HepG2 (cell line): ENCODE measurements at regions not wholly inside any gene's neighbourhood (a gene's known extent, or its start where the extent isn't known, plus 50 kb on each side); places are given as distances from the start of the nearest gene placed in this dataset.

Experiments
- ATAC-seq: fragments of 200-7000 bp; cut with Tn5 transposase; 3 replicates; pipeline ENCODE4 v1.9.1; 2020; ENCODE audit warnings: mild to moderate bottlenecking, moderate library complexity
- BruUV-seq: library from RNA; stranded (reverse); fragments of 400-500 nt; replicated peaks from 2 replicates; lab custom pipeline; 2021; lab: Mats Ljungman, UMichigan
- CTCF ChIA-PET: fragments of 300-600 bp; formaldehyde crosslinking; extraction: SDS; loops from one replicate; lab custom pipeline; 2021; ENCODE audit warnings: low total read pairs, inconsistent platforms, low intra/inter-chr PET ratio; lab: Yijun Ruan, JAX
- POLR2A ChIA-PET: fragments of 350-600 bp; sonication (Branson Sonifier 250); formaldehyde crosslinking; loops from one replicate; lab custom pipeline; 2020; ENCODE audit warnings: antibody characterized with exemption, inconsistent platforms; lab: Yijun Ruan, JAX
- DNase-seq: peaks from one replicate; pipeline ENCODE4 v3.0.0-alpha.2; 2015; ENCODE audit warnings: low spot score
- FAIRE-seq: peaks from 3 replicates; lab custom pipeline; 2011; peaks lifted over from hg19 to GRCh38; lab: Jason Lieb, UNC
- H2AFZ ChIP-seq: one replicate; pipeline ENCODE4 v1.6.1; 2011; ENCODE audit warnings: low read length, inconsistent platforms
- H3K27ac ChIP-seq: fragments of 300-600 bp; 3 replicates; pipeline ENCODE4 v1.8.0; 2011; ENCODE audit warnings: mixed run types, mild to moderate bottlenecking, mixed read lengths, low read length, inconsistent platforms; ENCODE audit not compliant: insufficient read depth; ENCODE audit errors: extremely low read length
- H3K27me3 ChIP-seq, 2 experiments: fragments of 200-600 bp in 1 of 2; 2 replicates in 1 of 2; 3 replicates in 1 of 2; pipeline versions ENCODE4 v1.6.0 to v1.8.0; 2011; ENCODE audit warnings: low read length in 2 of 2, mild to moderate bottlenecking in 2 of 2, moderate library complexity in 2 of 2, inconsistent platforms in 1 of 2; ENCODE audit not compliant: insufficient read depth in 2 of 2, control insufficient read depth in 1 of 2
- H3K36me3 ChIP-seq, 2 experiments: fragments of 200-600 bp in 1 of 2; replicated peaks in 1 of 2; 2 replicates in 1 of 2; 3 replicates in 1 of 2; pipeline versions ENCODE4 v1.5.1 to v1.8.0; 2011; ENCODE audit warnings: low read length in 2 of 2, inconsistent platforms in 1 of 2; ENCODE audit not compliant: insufficient read depth in 2 of 2, control insufficient read depth in 1 of 2
- H3K4me1 ChIP-seq: 2 replicates; pipeline ENCODE4 v1.5.1; 2012; ENCODE audit warnings: low read length, inconsistent platforms; ENCODE audit not compliant: insufficient read depth
- H3K4me2 ChIP-seq: 2 replicates; pipeline ENCODE4 v1.6.0; 2011; ENCODE audit warnings: low read depth, low read length, inconsistent platforms
- H3K4me3 ChIP-seq, 3 experiments: fragments of 200-600 bp in 1 of 3; sonication (generic), shearing (Covaris generic) in 1 of 3; replicated peaks in 1 of 3; 2 replicates each; pipeline ENCODE4 v1.5.1; 2011 to 2016; ENCODE audit warnings: low read length in 3 of 3, inconsistent platforms in 2 of 3, low read depth in 2 of 3, mild to moderate bottlenecking in 2 of 3, control low read depth in 1 of 3, mixed read lengths in 1 of 3; ENCODE audit not compliant: insufficient read depth in 1 of 3
- H3K79me2 ChIP-seq: one replicate; pipeline ENCODE4 v1.6.1; 2011; ENCODE audit warnings: low read length, inconsistent platforms; ENCODE audit not compliant: insufficient read depth
- H3K9ac ChIP-seq: 2 replicates; pipeline ENCODE4 v1.6.0; 2011; ENCODE audit warnings: mild to moderate bottlenecking, low read depth, low read length, inconsistent platforms; ENCODE audit not compliant: insufficient read depth
- H3K9me3 ChIP-seq: 2 replicates; pipeline ENCODE4 v1.5.1; 2012; ENCODE audit warnings: mild to moderate bottlenecking, low read length
- H4K20me1 ChIP-seq: 2 replicates; pipeline ENCODE4 v1.6.0; 2011; ENCODE audit warnings: inconsistent platforms, mild to moderate bottlenecking, low read length, moderate library complexity; ENCODE audit not compliant: insufficient read depth
- CENPBD1 ChIP-seq: sonication (generic); formaldehyde crosslinking; IDR thresholded peaks from 2 replicates; pipeline ENCODE4 v1.8.0; 2022; ENCODE audit warnings: missing genetic modification reagents, low read depth, mild to moderate bottlenecking, borderline replicate concordance
- CREBL2 ChIP-seq: sonication (generic); formaldehyde crosslinking; IDR thresholded peaks from 2 replicates; pipeline ENCODE4 v1.8.1; 2023; ENCODE audit warnings: missing genetic modification reagents, mild to moderate bottlenecking, borderline replicate concordance
- GATA4 ChIP-seq: sonication (generic); IDR thresholded peaks from 2 replicates; pipeline ENCODE4 v1.6.1; 2016; ENCODE audit warnings: antibody characterized with exemption, low read depth, borderline replicate concordance
- IKZF1 ChIP-seq: fragments of 450-650 bp; IDR thresholded peaks from 2 replicates; pipeline ENCODE4 v1.7.1; 2016
- MIER2 ChIP-seq: IDR thresholded peaks from 2 replicates; pipeline ENCODE4 v1.6.1; 2016; ENCODE audit warnings: missing biosample characterization, missing genetic modification reagents
- MLLT10 ChIP-seq: sonication (generic); formaldehyde crosslinking; IDR thresholded peaks from 2 replicates; pipeline ENCODE4 v1.4.0; 2020; ENCODE audit warnings: missing genetic modification reagents
- MXD1 ChIP-seq: sonication (generic); formaldehyde crosslinking; IDR thresholded peaks from 2 replicates; pipeline ENCODE4 v1.4.0; 2020; ENCODE audit warnings: mild to moderate bottlenecking, missing genetic modification reagents
- PITX1 ChIP-seq: sonication (generic); formaldehyde crosslinking; IDR thresholded peaks from 2 replicates; pipeline ENCODE4 v1.5.1; 2020; ENCODE audit warnings: mild to moderate bottlenecking, missing genetic modification reagents
- PRDM4 ChIP-seq: sonication (generic); formaldehyde crosslinking; IDR thresholded peaks from 2 replicates; pipeline ENCODE4 v1.9.0; 2021; ENCODE audit warnings: missing genetic modification reagents, borderline replicate concordance
- SKI ChIP-seq: fragments of 450-650 bp; IDR thresholded peaks from one replicate; pipeline ENCODE4 v1.6.1; 2018; ENCODE audit warnings: mild to moderate bottlenecking; ENCODE audit not compliant: partially characterized antibody
- SP140L ChIP-seq: sonication (generic); formaldehyde crosslinking; IDR thresholded peaks from 2 replicates; pipeline ENCODE4 v1.4.0; 2020; ENCODE audit warnings: missing genetic modification reagents, borderline replicate concordance
- ZBTB25 ChIP-seq: IDR thresholded peaks from 2 replicates; pipeline ENCODE4 v1.6.1; 2018; ENCODE audit warnings: missing genetic modification reagents
- ZC3H13 ChIP-seq: sonication (generic); formaldehyde crosslinking; IDR thresholded peaks from 2 replicates; pipeline ENCODE4 v1.8.1; 2023; ENCODE audit warnings: mild to moderate bottlenecking, missing genetic modification reagents, moderate library complexity
- ZNF326 ChIP-seq: sonication (generic); formaldehyde crosslinking; IDR thresholded peaks from 2 replicates; pipeline ENCODE4 v1.4.0; 2020; ENCODE audit warnings: missing genetic modification reagents, borderline replicate concordance
- ZNF432 ChIP-seq: sonication (generic); formaldehyde crosslinking; IDR thresholded peaks from 2 replicates; pipeline ENCODE4 v1.5.0; 2020; ENCODE audit warnings: missing genetic modification reagents, mild to moderate bottlenecking, borderline replicate concordance
- ZNF609 ChIP-seq: sonication (generic); formaldehyde crosslinking; IDR thresholded peaks from 2 replicates; pipeline ENCODE4 v1.4.0; 2020; ENCODE audit warnings: mild to moderate bottlenecking, missing genetic modification reagents, borderline replicate concordance
- WGBS: methylation state at CpG from one replicate; pipeline ENCODE4 v1.1.6; 2017; ENCODE audit warnings: low lambda C conversion rate; 5-methylcytosine and 5-hydroxymethylcytosine counted together
- in situ Hi-C: cut with HindIII; loops from 2 replicates; pipeline ENCODE4 v1.10.0; 2017; ENCODE audit warnings: low pct_unique_long_range_greater_than_20kb; ENCODE audit not compliant: extremely low pct_ligation_motif_present
- intact Hi-C: fragments of 100-400 bp; cut with micrococcal nuclease; formaldehyde crosslinking; loops from one replicate; pipeline ENCODE4 v1.10.0; 2022; ENCODE audit not compliant: unreplicated experiment

GRCh38 chr6:169019111-169019510 lies 234.5 kb downstream of the THBS2 start:
- no peak overlapping the region for H3K27ac ChIP-seq
- CTCF ChIA-PET, result no interaction called here
- 11% methylated on average over 3 of the region's 3 CpGs for WGBS
- ATAC-seq, result no peak
- no TSS peak for BruUV-seq
- TF ChIP-seq CREBL2 (CRISPR knock-in tag) (no peak), ZNF432 (CRISPR knock-in tag) (no peak), GATA4 (no peak), PRDM4 (CRISPR knock-in tag) (no peak), ZNF326 (CRISPR knock-in tag) (no peak), CENPBD1 (CRISPR knock-in tag) (no peak), MLLT10 (CRISPR knock-in tag) (no peak), ZNF609 (CRISPR knock-in tag) (no peak), ZBTB25 (no peak), IKZF1 (no peak), ZC3H13 (CRISPR knock-in tag) (no peak), PITX1 (no peak), MXD1 (CRISPR knock-in tag) (no peak), SKI (no peak), MIER2 (CRISPR knock-in tag) (no peak), SP140L (no peak)
- TF ChIP-seq, all 625 proteins: peak for 0
- Histone ChIP-seq H3K27me3 (peaks cover 0 to 6% of the 10 kb centered on the region in 2 experiments; a peak in 1 of 5 replicates), H3K4me3 (no peak overlapping the region), H3K36me3 (no peaks in the 10 kb centered on the region), H3K9me3 (peaks cover 18% of the 10 kb centered on the region; the same call in 1 of the 2 replicates), H3K9ac (no peak overlapping the region), H3K4me2 (no peak overlapping the region), H2AFZ (no peak overlapping the region), H3K4me1 (no peaks in the 10 kb centered on the region), H4K20me1 (no peaks in the 10 kb centered on the region), H3K79me2 (no peaks in the 10 kb centered on the region)
- POLR2A ChIA-PET, result no interaction called here
- in situ Hi-C loops (no loop called here), intact Hi-C loops (no loop called here)
- no peak for DNase-seq
- FAIRE-seq, result no peak
